GM12878 (cell line): ENCODE measurements at regions not wholly inside any gene's neighbourhood (a gene's known extent, or its start where the extent isn't known, plus 50 kb on each side); places are given as distances from the start of the nearest gene placed in this dataset.

Experiments
- CTCF ChIP-seq, 3 experiments: IDR thresholded peaks in 2 of 3; conservative IDR thresholded peaks in 1 of 3; 2 replicates each; pipeline ENCODE4 v1.5.1; 2011; ENCODE audit warnings: low read depth in 3 of 3, low read length in 3 of 3, mild to moderate bottlenecking in 3 of 3, control low read depth in 2 of 3, moderate library complexity in 2 of 3, inconsistent platforms in 1 of 3, mixed read lengths in 1 of 3; ENCODE audit not compliant: control insufficient read depth in 2 of 3, insufficient read depth in 1 of 3; ENCODE audit errors: extremely low read depth in 1 of 3
- CUX1 ChIP-seq: IDR thresholded peaks from 2 replicates; pipeline ENCODE4 v1.6.1; 2012; ENCODE audit warnings: improper control_type of control experiment, low read depth, low read length; ENCODE audit not compliant: insufficient replicate concordance
- EGR1 ChIP-seq, 2 experiments: IDR thresholded peaks; 1 replicate in 1 of 2; 2 replicates in 1 of 2; pipeline ENCODE4 v1.6.1; 2011 to 2012; ENCODE audit warnings: low read depth in 2 of 2, low read length in 2 of 2, borderline replicate concordance in 1 of 2, mild to moderate bottlenecking in 1 of 2, moderate library complexity in 1 of 2
- EP300 ChIP-seq, 2 experiments: fragments of 150-350 bp in 1 of 2; IDR thresholded peaks; 2 replicates each; pipeline ENCODE4 v1.6.1; 2011 to 2012; ENCODE audit warnings: low read depth in 2 of 2, low read length in 2 of 2, borderline replicate concordance in 1 of 2, improper control_type of control experiment in 1 of 2, inconsistent platforms in 1 of 2; ENCODE audit not compliant: control insufficient read depth in 1 of 2
- PKNOX1 ChIP-seq: fragments of 450-650 bp; IDR thresholded peaks from 2 replicates; pipeline ENCODE4 v1.6.1; 2016; ENCODE audit warnings: mild to moderate bottlenecking
- PRDM15 ChIP-seq: fragments of 450-650 bp; formaldehyde crosslinking; IDR thresholded peaks from 2 replicates; pipeline ENCODE4 v1.4.0; 2020; ENCODE audit warnings: mild to moderate bottlenecking, moderate library complexity
- ZNF217 ChIP-seq: fragments of 450-650 bp; IDR thresholded peaks from 2 replicates; pipeline ENCODE4 v1.6.1; 2017; ENCODE audit warnings: antibody characterized with exemption, mild to moderate bottlenecking
- ZNF274 ChIP-seq: IDR thresholded peaks from one replicate; pipeline ENCODE4 v1.8.0; 2011; ENCODE audit not compliant: insufficient read length, insufficient read depth

- TF ChIP-seq ZNF274 (no peak), PKNOX1 (no peak), CUX1 (no peak), CTCF (IDR thresholded peaks at IDR 0.05 in 2 of 3, conservative IDR thresholded peaks at IDR 0.05 in 1 of 3; ENCODE audit: control insufficient read depth in 2 of 3, extremely low read depth in 1 of 3, insufficient read depth in 1 of 3, low read depth in 3 of 3, low read length in 3 of 3) (no peak), ZNF217 (no peak), EP300 (IDR thresholded peaks at IDR 0.05; ENCODE audit: borderline replicate concordance in 1 of 2, control insufficient read depth in 1 of 2, low read depth in 2 of 2, low read length in 2 of 2) (no peak), EGR1 (IDR thresholded peaks at IDR 0.05; ENCODE audit: borderline replicate concordance in 1 of 2, low read depth in 2 of 2, low read length in 2 of 2) (no peak), PRDM15 (CRISPR knock-in tag) (no peak)
Measured at GRCh38 chr14:85316701-85317410, 213.1 kb upstream of the FLRT2 start.
